ENCODE measurements at regions not wholly inside any gene's neighbourhood (a gene's known extent, or its start where the extent isn't known, plus 50 kb on each side); places are given as distances from the start of the nearest gene placed in this dataset.

DNA sequence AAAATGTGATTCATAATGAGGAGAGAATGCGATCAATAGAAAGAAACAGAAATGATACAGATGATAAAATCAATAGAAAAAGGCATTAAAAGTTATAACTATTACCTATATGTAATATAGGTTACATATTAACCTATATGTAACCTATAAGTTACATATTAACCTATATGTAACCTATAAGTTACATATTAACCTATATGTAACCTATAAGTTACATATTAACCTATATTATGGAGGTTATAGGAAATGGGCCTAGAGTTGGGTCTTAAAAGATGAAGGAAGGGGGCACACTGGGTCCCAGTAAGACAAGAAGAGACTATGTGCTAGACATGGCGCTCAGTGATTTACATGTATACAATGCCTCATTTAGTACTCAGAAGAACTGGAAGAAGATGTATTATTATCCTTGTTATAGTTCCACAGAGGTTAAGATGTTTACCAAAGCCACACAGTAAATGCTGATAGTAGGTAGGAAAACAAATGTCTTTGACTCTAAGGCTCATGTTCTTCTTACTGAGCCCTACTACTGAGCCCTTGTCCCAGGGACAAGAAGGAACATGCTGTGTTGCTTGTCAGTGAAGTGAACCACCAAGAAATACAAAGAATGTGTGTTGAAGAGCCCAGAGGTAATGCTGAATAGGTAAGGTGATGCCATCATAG lies 444.6 kb upstream of the PLXNA2 start:
- Histone ChIP-seq H3K27me3 (no peaks in the 10 kb centered on the region), H3K27ac (no peak overlapping the region), H3K9me3 (no peaks in the 10 kb centered on the region), H3K36me3 (no peaks in the 10 kb centered on the region), H3K4me3 (no peak overlapping the region), H3K4me1 (ENCODE audit: insufficient read depth) (no peaks in the 10 kb centered on the region)
- TF ChIP-seq, protein P1, sequence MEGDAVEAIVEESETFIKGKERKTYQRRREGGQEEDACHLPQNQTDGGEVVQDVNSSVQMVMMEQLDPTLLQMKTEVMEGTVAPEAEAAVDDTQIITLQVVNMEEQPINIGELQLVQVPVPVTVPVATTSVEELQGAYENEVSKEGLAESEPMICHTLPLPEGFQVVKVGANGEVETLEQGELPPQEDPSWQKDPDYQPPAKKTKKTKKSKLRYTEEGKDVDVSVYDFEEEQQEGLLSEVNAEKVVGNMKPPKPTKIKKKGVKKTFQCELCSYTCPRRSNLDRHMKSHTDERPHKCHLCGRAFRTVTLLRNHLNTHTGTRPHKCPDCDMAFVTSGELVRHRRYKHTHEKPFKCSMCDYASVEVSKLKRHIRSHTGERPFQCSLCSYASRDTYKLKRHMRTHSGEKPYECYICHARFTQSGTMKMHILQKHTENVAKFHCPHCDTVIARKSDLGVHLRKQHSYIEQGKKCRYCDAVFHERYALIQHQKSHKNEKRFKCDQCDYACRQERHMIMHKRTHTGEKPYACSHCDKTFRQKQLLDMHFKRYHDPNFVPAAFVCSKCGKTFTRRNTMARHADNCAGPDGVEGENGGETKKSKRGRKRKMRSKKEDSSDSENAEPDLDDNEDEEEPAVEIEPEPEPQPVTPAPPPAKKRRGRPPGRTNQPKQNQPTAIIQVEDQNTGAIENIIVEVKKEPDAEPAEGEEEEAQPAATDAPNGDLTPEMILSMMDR (IDR thresholded peaks at IDR 0.05) = no peak
- TF ChIP-seq EP300 (IDR thresholded peaks at IDR 0.05) (no peak), POLR2A (IDR thresholded peaks at IDR 0.05) (no peak)
- 94 to 98% (median 95%) methylated on average over 2 of the region's 2 CpGs for WGBS, 3 donors
- DNase-seq = no peak
- intact Hi-C loops (cut with DNase I) = no loop called here

DNA sequence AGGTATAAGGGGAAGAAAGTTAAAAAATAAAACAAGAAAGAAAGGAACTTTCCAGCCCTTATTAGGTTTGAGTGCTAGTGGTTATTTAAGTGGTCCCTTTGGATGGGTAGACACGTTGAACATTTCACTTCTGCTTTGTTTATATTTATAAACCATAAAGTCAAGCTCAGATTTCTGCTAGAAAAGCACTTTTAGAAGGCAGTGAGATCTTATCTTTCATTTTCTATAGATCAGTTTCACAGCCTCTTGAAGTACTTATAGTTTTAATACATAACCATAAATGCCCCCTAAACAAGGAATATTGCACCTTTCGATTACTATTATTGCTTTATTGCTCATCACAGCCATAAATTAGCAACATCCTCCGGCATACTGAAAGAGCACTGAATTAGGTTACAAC lies 446.8 kb upstream of the PLXNA2 start:
- TF ChIP-seq EP300 (IDR thresholded peaks at IDR 0.05) (no peak), POLR2A (IDR thresholded peaks at IDR 0.05) (no peak)
- TF ChIP-seq, protein P1 (IDR thresholded peaks at IDR 0.05) = no peak
- H3K9me3 ChIP-seq = no peaks in the 10 kb centered on the region
- no peaks in the 10 kb centered on the region for H3K27me3 ChIP-seq
- intact Hi-C loops (cut with DNase I) = no loop called here
- no peak overlapping the region for H3K4me3 ChIP-seq
- DNase-seq = no peak
- no peaks in the 10 kb centered on the region for H3K36me3 ChIP-seq
- no peak overlapping the region for H3K27ac ChIP-seq
- no peaks in the 10 kb centered on the region for H3K4me1 ChIP-seq (ENCODE audit: insufficient read depth)
- 44 to 47% (median 45%) methylated on average over 3 of the region's 3 CpGs for WGBS, 3 donors

DNA sequence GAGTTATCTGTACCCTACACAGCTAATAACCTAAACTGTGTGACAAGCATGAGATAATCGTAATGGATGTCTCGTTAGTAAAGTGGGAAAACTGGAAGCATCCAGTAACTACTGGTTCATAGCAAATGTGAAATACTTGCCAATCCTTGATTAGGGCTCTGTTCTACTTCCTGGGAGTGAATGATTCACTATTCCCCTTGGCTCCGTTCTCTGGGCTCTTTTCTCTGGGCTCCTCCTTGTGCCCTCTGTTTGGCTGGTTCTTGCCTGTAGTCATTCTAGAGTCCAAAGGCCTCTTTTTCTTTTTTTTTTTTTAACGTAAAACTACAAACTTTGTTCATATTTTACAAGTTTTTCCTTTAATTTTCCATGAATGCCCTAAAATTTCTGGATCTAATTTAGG lies 465.8 kb upstream of the PLXNA2 start:
- DNase-seq = no peak
- Histone ChIP-seq H3K4me1 (ENCODE audit: insufficient read depth) (no peaks in the 10 kb centered on the region), H3K4me3 (no peak overlapping the region), H3K36me3 (no peaks in the 10 kb centered on the region), H3K27me3 (no peaks in the 10 kb centered on the region), H3K27ac (no peak overlapping the region), H3K9me3 (no peaks in the 10 kb centered on the region)
- intact Hi-C loops (cut with DNase I) = no loop called here
- TF ChIP-seq EP300 (IDR thresholded peaks at IDR 0.05) (no peak), POLR2A (IDR thresholded peaks at IDR 0.05) (no peak)
- TF ChIP-seq, protein P1 (IDR thresholded peaks at IDR 0.05) = no peak
- WGBS, 3 donors = 36 to 60% (median 41%) methylated on average over 4 of the region's 4 CpGs

DNA sequence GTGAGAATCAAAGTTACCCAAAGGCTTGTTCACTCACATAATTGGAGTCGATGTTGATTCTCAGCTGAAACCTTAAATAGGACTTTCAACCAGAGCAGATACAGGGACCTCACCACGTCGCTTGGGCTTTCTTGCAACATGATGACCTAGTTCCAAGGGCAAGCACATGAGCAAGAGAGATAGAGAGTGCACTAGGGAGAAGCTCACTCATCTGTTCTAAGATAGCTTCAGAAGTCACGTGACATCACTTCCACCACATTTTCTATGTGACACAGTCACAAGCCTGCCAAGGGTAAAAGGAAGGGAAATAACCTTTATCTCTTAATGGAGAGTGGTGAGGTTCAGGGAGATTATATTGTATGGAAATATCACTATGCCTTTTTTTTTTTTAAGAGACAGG lies 470.1 kb upstream of the PLXNA2 start:
- 82 to 87% (median 87%) methylated on average over 4 of the region's 4 CpGs for WGBS, 3 donors
- TF ChIP-seq, protein P1 (IDR thresholded peaks at IDR 0.05) = no peak
- TF ChIP-seq EP300 (IDR thresholded peaks at IDR 0.05) = no peak
- TF ChIP-seq POLR2A (IDR thresholded peaks at IDR 0.05) = no peak
- H3K36me3 ChIP-seq = no peaks in the 10 kb centered on the region
- no peaks in the 10 kb centered on the region for H3K4me1 ChIP-seq (ENCODE audit: insufficient read depth)
- H3K4me3 ChIP-seq = no peak overlapping the region
- H3K27ac ChIP-seq = no peak overlapping the region
- intact Hi-C loops (cut with DNase I) = no loop called here
- no peak for DNase-seq
- H3K27me3 ChIP-seq = no peaks in the 10 kb centered on the region
- no peaks in the 10 kb centered on the region for H3K9me3 ChIP-seq
